RWPE2 (cell line): ENCODE measurements at regions not wholly inside any gene's neighbourhood (a gene's known extent, or its start where the extent isn't known, plus 50 kb on each side); places are given as distances from the start of the nearest gene placed in this dataset.
"Not testable (repeated sequence)": the region's sequence is repeated elsewhere in the genome, so short reads cannot be mapped to it uniquely, and the experiment has no call there.

Experiments used
- ATAC-seq: fragments of 200-7000 bp; cut with Tn5 transposase; 3 replicates; pipeline ENCODE4 v1.9.1; 2021; ENCODE audit warnings: low read depth
- DNase-seq: peaks from one replicate; pipeline ENCODE4 v3.0.0-alpha.2; 2020; ENCODE audit warnings: low spot score
- H3K27ac ChIP-seq: fragments of 450-650 bp; 2 replicates; pipeline ENCODE4 v1.5.1; 2017; ENCODE audit warnings: mild to moderate bottlenecking; ENCODE audit not compliant: poor library complexity, severe bottlenecking
- H3K27me3 ChIP-seq: fragments of 250-450 bp; sonication (Bioruptor Pico); 2 replicates; pipeline ENCODE4 v1.5.1; 2021; ENCODE audit warnings: mild to moderate bottlenecking, moderate library complexity; ENCODE audit not compliant: insufficient read depth, poor library complexity, severe bottlenecking
- H3K36me3 ChIP-seq: fragments of 250-450 bp; sonication (Bioruptor Pico); 2 replicates; pipeline ENCODE4 v1.5.1; 2020; ENCODE audit warnings: low read depth, mild to moderate bottlenecking, moderate library complexity
- H3K4me1 ChIP-seq: fragments of 250-450 bp; sonication (Bioruptor Pico); 2 replicates; pipeline ENCODE4 v1.5.1; 2021; ENCODE audit warnings: mild to moderate bottlenecking, moderate library complexity; ENCODE audit not compliant: insufficient read depth, poor library complexity, severe bottlenecking
- H3K4me3 ChIP-seq: fragments of 250-450 bp; sonication (Bioruptor Pico); 2 replicates; pipeline ENCODE4 v1.5.1; 2021; ENCODE audit warnings: mild to moderate bottlenecking, moderate library complexity; ENCODE audit not compliant: severe bottlenecking
- H3K9me3 ChIP-seq: fragments of 250-450 bp; sonication (Bioruptor Pico); 2 replicates; pipeline ENCODE4 v1.5.1; 2021; ENCODE audit warnings: mild to moderate bottlenecking, moderate library complexity; ENCODE audit not compliant: severe bottlenecking
- CTCF ChIP-seq: fragments of 450-650 bp; IDR thresholded peaks from one replicate; pipeline ENCODE4 v1.5.1; 2017; ENCODE audit warnings: mild to moderate bottlenecking, moderate library complexity; ENCODE audit not compliant: poor library complexity, severe bottlenecking

GRCh38 chr2:75432761-75433361, 127.9 kb downstream of the EVA1A start:
- DNase-seq: no peak
- Histone ChIP-seq H3K36me3 (no peaks in the 10 kb centered on the region), H3K4me3 (no peak overlapping the region), H3K4me1 (peaks cover 6% of the 10 kb centered on the region), H3K27ac (no peak overlapping the region), H3K27me3 (no peaks in the 10 kb centered on the region), H3K9me3 (no peaks in the 10 kb centered on the region)
- no peak for TF ChIP-seq CTCF
- no peak for ATAC-seq

- H3K4me1 ChIP-seq: peaks cover 6% of the 10 kb centered on the region
- H3K27me3 ChIP-seq: no peaks in the 10 kb centered on the region
- no peak overlapping the region for H3K27ac ChIP-seq
- ATAC-seq (no peak), DNase-seq (no peak)
- no peaks in the 10 kb centered on the region for H3K9me3 ChIP-seq
- TF ChIP-seq CTCF: no peak
- H3K4me3 ChIP-seq: no peak overlapping the region
- H3K36me3 ChIP-seq: no peaks in the 10 kb centered on the region
Measured at GRCh38 chr2:75431763-75432162, 129.0 kb downstream of the EVA1A start.

GRCh38 chr2:75431276-75431675, 129.5 kb downstream of the EVA1A start:
- H3K27ac ChIP-seq: no peak overlapping the region
- H3K27me3 ChIP-seq: no peaks in the 10 kb centered on the region
- TF ChIP-seq CTCF: no peak
- no peaks in the 10 kb centered on the region for H3K9me3 ChIP-seq
- no peaks in the 10 kb centered on the region for H3K36me3 ChIP-seq
- peaks cover 6% of the 10 kb centered on the region for H3K4me1 ChIP-seq
- no peak for DNase-seq
- no peak for ATAC-seq
- H3K4me3 ChIP-seq: no peak overlapping the region

- not testable (repeated sequence) for ATAC-seq, H3K27me3 ChIP-seq, H3K4me1 ChIP-seq, H3K4me3 ChIP-seq, DNase-seq, H3K36me3 ChIP-seq, H3K27ac ChIP-seq, H3K9me3 ChIP-seq
Measured at GRCh38 chr2:75430449-75430848, 130.3 kb downstream of the EVA1A start.

GRCh38 chr2:75428646-75429443, 131.9 kb downstream of the EVA1A start:
- no peaks in the 10 kb centered on the region for H3K9me3 ChIP-seq
- no peak for TF ChIP-seq CTCF
- ATAC-seq: no peak
- DNase-seq: no peak
- peaks cover 6% of the 10 kb centered on the region for H3K4me1 ChIP-seq
- H3K4me3 ChIP-seq: no peak overlapping the region
- no peaks in the 10 kb centered on the region for H3K36me3 ChIP-seq
- H3K27ac ChIP-seq: no peak overlapping the region
- H3K27me3 ChIP-seq: no peaks in the 10 kb centered on the region
